Germinal center (tissue), 1 donor: ENCODE measurements at regions not wholly inside any gene's neighbourhood (a gene's known extent, or its start where the extent isn't known, plus 50 kb on each side); places are given as distances from the start of the nearest gene placed in this dataset.

Experiments used
- DNase-seq: peaks from one replicate; pipeline ENCODE4 v3.0.0; 2012; ENCODE audit warnings: mixed read lengths, low spot score

- DNase-seq: no peak
These were observed 158.9 kb upstream of the EGFLAM start for GRCh38 chr5:38099205-38100168.

- no peak for DNase-seq
These were observed 163.5 kb upstream of the EGFLAM start for GRCh38 chr5:38094889-38095288.

GRCh38 chr5:38093855-38094254, 164.5 kb upstream of the EGFLAM start:
- DNase-seq: no peak

- DNase-seq: no peak
These were observed 171.6 kb upstream of the EGFLAM start for GRCh38 chr5:38086777-38087176.

GRCh38 chr5:38079620-38080402, 178.5 kb upstream of the EGFLAM start:
- no peak for DNase-seq

- no peak for DNase-seq
These were observed 180.2 kb upstream of the EGFLAM start for GRCh38 chr5:38078161-38078560.

- DNase-seq: no peak
These were observed 180.7 kb upstream of the EGFLAM start for GRCh38 chr5:38077652-38078051.

- no peak for DNase-seq
These were observed 186.3 kb upstream of the EGFLAM start for GRCh38 chr5:38071831-38072694.

- DNase-seq: no peak
These were observed 187.9 kb upstream of the EGFLAM start for GRCh38 chr5:38070304-38070950.

- DNase-seq: no peak
These were observed 189.0 kb upstream of the EGFLAM start for GRCh38 chr5:38069360-38069759.

GRCh38 chr5:38060354-38060753, 198.0 kb upstream of the EGFLAM start:
- no peak for DNase-seq

GRCh38 chr5:38059876-38060275, 198.5 kb upstream of the EGFLAM start:
- no peak for DNase-seq

- DNase-seq: no peak
These were observed 206.4 kb upstream of the EGFLAM start for GRCh38 chr5:38051711-38052511.

GRCh38 chr5:38048400-38048799, 208.6 kb upstream of the GDNF start:
- DNase-seq: no peak

GRCh38 chr5:38046103-38046502, 206.3 kb upstream of the GDNF start:
- DNase-seq: no peak

GRCh38 chr5:38045446-38045845, 205.6 kb upstream of the GDNF start:
- no peak for DNase-seq

GRCh38 chr5:38039826-38040225, 200.0 kb upstream of the GDNF start:
- no peak for DNase-seq

- no peak for DNase-seq
These were observed 199.2 kb upstream of the GDNF start for GRCh38 chr5:38039091-38039490.

GRCh38 chr5:38036765-38037164, 196.9 kb upstream of the GDNF start:
- DNase-seq: no peak

- DNase-seq: no peak
These were observed 192.3 kb upstream of the GDNF start for GRCh38 chr5:38032149-38032548.

- no peak for DNase-seq
These were observed 191.5 kb upstream of the GDNF start for GRCh38 chr5:38031304-38031703.
